Keratinocyte (primary cell): ENCODE measurements at regions not wholly inside any gene's neighbourhood (a gene's known extent, or its start where the extent isn't known, plus 50 kb on each side); places are given as distances from the start of the nearest gene placed in this dataset.

Experiments
- DNase-seq: peaks from one replicate; pipeline ENCODE4 v3.0.0-alpha.2; 2011; ENCODE audit warnings: low read depth, missing footprints, low spot score
- FAIRE-seq: peaks from 2 replicates; lab custom pipeline; 2011; peaks lifted over from hg19 to GRCh38; lab: Jason Lieb, UNC
- H2AFZ ChIP-seq: 2 replicates; pipeline ENCODE4 v1.6.0; 2012; ENCODE audit warnings: low read length, control low read depth, inconsistent platforms; ENCODE audit not compliant: control insufficient read depth
- H3K27ac ChIP-seq: 2 replicates; pipeline ENCODE4 v1.5.1; 2011; ENCODE audit warnings: low read length; ENCODE audit not compliant: control insufficient read depth, insufficient read depth
- H3K27me3 ChIP-seq: 3 replicates; pipeline ENCODE4 v1.6.0; 2011; ENCODE audit warnings: low read length; ENCODE audit not compliant: control insufficient read depth, insufficient read depth; ENCODE audit errors: extremely low read depth
- H3K36me3 ChIP-seq, 2 experiments: 2 replicates in 1 of 2; 3 replicates in 1 of 2; pipeline ENCODE4 v1.5.1; 2011; ENCODE audit warnings: low read length in 2 of 2, mild to moderate bottlenecking in 1 of 2; ENCODE audit not compliant: control insufficient read depth in 2 of 2, insufficient read depth in 2 of 2; ENCODE audit errors: extremely low read depth in 1 of 2
- H3K4me1 ChIP-seq: 3 replicates; pipeline ENCODE4 v1.5.1; 2011; ENCODE audit warnings: low read length; ENCODE audit not compliant: control insufficient read depth, insufficient read depth; ENCODE audit errors: extremely low read depth
- H3K4me2 ChIP-seq: 3 replicates; pipeline ENCODE4 v1.6.0; 2011; ENCODE audit warnings: low read depth, low read length; ENCODE audit not compliant: control insufficient read depth, insufficient read depth; ENCODE audit errors: extremely low read depth
- H3K4me3 ChIP-seq, 3 experiments: fragments of 200-600 bp in 1 of 3; sonication (generic) in 1 of 3; 2 replicates in 2 of 3; 3 replicates in 1 of 3; pipeline ENCODE4 v1.5.1; 2011 to 2016; ENCODE audit warnings: low read length in 3 of 3, mild to moderate bottlenecking in 3 of 3, control low read depth in 2 of 3, inconsistent platforms in 1 of 3, low read depth in 1 of 3, mixed read lengths in 1 of 3, mixed run types in 1 of 3, moderate library complexity in 1 of 3; ENCODE audit not compliant: control insufficient read depth in 2 of 3, insufficient read depth in 2 of 3; ENCODE audit errors: extremely low read depth in 1 of 3
- H3K79me2 ChIP-seq: 2 replicates; pipeline ENCODE4 v1.6.0; 2012; ENCODE audit warnings: low read length; ENCODE audit not compliant: control insufficient read depth, insufficient read depth
- H3K9ac ChIP-seq: 3 replicates; pipeline ENCODE4 v1.6.0; 2011; ENCODE audit warnings: low read length; ENCODE audit not compliant: control insufficient read depth, insufficient read depth; ENCODE audit errors: extremely low read depth
- H3K9me1 ChIP-seq: 3 replicates; pipeline ENCODE4 v1.6.0; 2011; ENCODE audit warnings: low read length; ENCODE audit not compliant: control insufficient read depth, insufficient read depth; ENCODE audit errors: extremely low read depth
- H3K9me3 ChIP-seq: 2 replicates; pipeline ENCODE4 v1.5.1; 2012; ENCODE audit warnings: low read depth, low read length; ENCODE audit not compliant: control insufficient read depth
- H4K20me1 ChIP-seq: 3 replicates; pipeline ENCODE4 v1.6.0; 2011; ENCODE audit warnings: low read length; ENCODE audit not compliant: control insufficient read depth, insufficient read depth; ENCODE audit errors: extremely low read depth
- EZH2 ChIP-seq: IDR thresholded peaks from one replicate; pipeline ENCODE4 v1.6.1; 2012; ENCODE audit warnings: inconsistent platforms, mild to moderate bottlenecking, low read length, moderate library complexity
- dilution Hi-C: fragments of 300-500 bp; cut with MboI; formaldehyde crosslinking; loops from one replicate; pipeline ENCODE4 v1.7.0; 2020; ENCODE audit warnings: low sequenced_read_pairs; ENCODE audit not compliant: extremely low pct_ligation_motif_present
- TF ChIP-seq, protein P1 (sequence below), 3 experiments: IDR thresholded peaks in 1 of 3; conservative IDR thresholded peaks in 1 of 3; optimal IDR thresholded peaks in 1 of 3; 2 replicates in 2 of 3; 3 replicates in 1 of 3; pipeline versions ENCODE3 to v1.5.1; 2011; ENCODE audit warnings: low read length in 3 of 3, mild to moderate bottlenecking in 3 of 3, moderate library complexity in 2 of 3, control low read depth in 1 of 3, inconsistent platforms in 1 of 3; ENCODE audit not compliant: insufficient read depth in 2 of 3; ENCODE audit errors: extremely low read depth in 1 of 3

DNA sequence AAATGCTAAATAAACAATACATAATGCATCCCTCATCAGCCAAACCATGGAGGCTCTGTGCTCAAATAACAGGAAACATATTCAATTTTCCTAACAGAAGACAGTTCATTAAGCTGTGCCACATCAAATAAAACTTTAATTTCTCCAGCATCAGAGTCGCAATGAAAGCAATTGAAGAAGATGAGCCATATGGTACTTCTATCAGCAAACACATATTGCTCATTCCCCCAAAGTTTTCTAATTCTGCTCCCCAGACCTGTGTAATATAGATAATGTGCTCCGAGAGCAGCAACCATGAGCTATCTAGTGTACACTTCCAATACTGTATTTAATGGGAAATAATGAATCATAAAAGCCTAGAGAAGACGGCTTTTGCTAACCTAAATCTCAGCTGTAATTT, 263.2 kb downstream of the MEIS1 start:
- H3K9ac ChIP-seq = no peak overlapping the region
- no peaks in the 10 kb centered on the region for H3K9me1 ChIP-seq
- TF ChIP-seq EZH2 = no peak
- TF ChIP-seq, protein P1, sequence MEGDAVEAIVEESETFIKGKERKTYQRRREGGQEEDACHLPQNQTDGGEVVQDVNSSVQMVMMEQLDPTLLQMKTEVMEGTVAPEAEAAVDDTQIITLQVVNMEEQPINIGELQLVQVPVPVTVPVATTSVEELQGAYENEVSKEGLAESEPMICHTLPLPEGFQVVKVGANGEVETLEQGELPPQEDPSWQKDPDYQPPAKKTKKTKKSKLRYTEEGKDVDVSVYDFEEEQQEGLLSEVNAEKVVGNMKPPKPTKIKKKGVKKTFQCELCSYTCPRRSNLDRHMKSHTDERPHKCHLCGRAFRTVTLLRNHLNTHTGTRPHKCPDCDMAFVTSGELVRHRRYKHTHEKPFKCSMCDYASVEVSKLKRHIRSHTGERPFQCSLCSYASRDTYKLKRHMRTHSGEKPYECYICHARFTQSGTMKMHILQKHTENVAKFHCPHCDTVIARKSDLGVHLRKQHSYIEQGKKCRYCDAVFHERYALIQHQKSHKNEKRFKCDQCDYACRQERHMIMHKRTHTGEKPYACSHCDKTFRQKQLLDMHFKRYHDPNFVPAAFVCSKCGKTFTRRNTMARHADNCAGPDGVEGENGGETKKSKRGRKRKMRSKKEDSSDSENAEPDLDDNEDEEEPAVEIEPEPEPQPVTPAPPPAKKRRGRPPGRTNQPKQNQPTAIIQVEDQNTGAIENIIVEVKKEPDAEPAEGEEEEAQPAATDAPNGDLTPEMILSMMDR (optimal IDR thresholded peaks at IDR 0.05 in 1 of 3, IDR thresholded peaks at IDR 0.05 in 1 of 3, conservative IDR thresholded peaks at IDR 0.05 in 1 of 3; ENCODE audit: extremely low read depth in 1 of 3, insufficient read depth in 2 of 3, low read length in 3 of 3) = no peak
- H3K36me3 ChIP-seq = no peaks in the 10 kb centered on the region
- H2AFZ ChIP-seq = no peak overlapping the region
- no peak for DNase-seq
- no peak overlapping the region for H3K4me3 ChIP-seq
- H3K79me2 ChIP-seq = no peaks in the 10 kb centered on the region
- FAIRE-seq = no peak
- no peaks in the 10 kb centered on the region for H4K20me1 ChIP-seq
- no peaks in the 10 kb centered on the region for H3K4me1 ChIP-seq
- dilution Hi-C loops = no loop called here
- no peak overlapping the region for H3K27ac ChIP-seq
- no peak overlapping the region for H3K4me2 ChIP-seq
- no peaks in the 10 kb centered on the region for H3K27me3 ChIP-seq
- no peaks in the 10 kb centered on the region for H3K9me3 ChIP-seq

DNA sequence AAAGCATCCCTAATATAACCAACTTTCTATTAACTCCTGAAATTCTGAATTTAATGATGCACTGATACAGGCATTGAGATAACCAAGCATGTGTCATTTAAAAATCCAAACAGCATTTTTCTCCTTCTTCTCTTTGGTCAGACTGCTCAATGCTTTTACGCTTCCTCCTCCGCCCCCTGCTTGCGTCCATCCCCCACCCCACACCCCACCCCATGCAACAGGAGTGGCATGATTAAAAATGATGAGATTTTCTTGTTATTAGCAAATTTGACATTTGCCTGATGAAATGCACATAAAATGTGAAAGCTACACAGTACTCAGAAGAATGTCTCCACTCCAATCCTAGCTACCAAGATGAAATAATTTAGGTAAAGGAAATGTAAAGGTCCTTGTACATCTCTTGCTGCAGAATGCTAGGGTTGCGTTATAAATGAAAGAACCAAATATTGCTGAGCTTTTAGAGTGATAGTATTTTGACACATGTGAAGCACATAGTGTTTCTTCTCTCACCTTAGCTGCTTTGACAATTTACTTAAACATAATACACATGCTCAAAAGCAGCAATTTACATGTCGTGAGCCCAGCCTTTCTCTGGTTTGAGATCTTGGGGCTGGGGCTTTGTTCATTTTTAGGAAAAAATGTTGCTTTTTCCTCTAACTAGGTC, 263.8 kb downstream of the MEIS1 start:
- Histone ChIP-seq H3K27me3 (no peaks in the 10 kb centered on the region), H3K9me1 (no peaks in the 10 kb centered on the region), H3K9ac (no peak overlapping the region), H4K20me1 (no peaks in the 10 kb centered on the region), H3K36me3 (no peaks in the 10 kb centered on the region), H3K9me3 (no peaks in the 10 kb centered on the region), H3K4me3 (no peak overlapping the region), H3K4me2 (no peak overlapping the region), H2AFZ (no peak overlapping the region), H3K4me1 (no peaks in the 10 kb centered on the region), H3K27ac (no peak overlapping the region), H3K79me2 (no peaks in the 10 kb centered on the region)
- no peak for FAIRE-seq
- TF ChIP-seq EZH2 = no peak
- TF ChIP-seq, protein P1 (optimal IDR thresholded peaks at IDR 0.05 in 1 of 3, IDR thresholded peaks at IDR 0.05 in 1 of 3, conservative IDR thresholded peaks at IDR 0.05 in 1 of 3; ENCODE audit: extremely low read depth in 1 of 3, insufficient read depth in 2 of 3, low read length in 3 of 3) = no peak
- dilution Hi-C loops = no loop called here
- no peak for DNase-seq
